GM19023 (cell line): ENCODE measurements at regions not wholly inside any gene's neighbourhood (a gene's known extent, or its start where the extent isn't known, plus 50 kb on each side); places are given as distances from the start of the nearest gene placed in this dataset.
"Not testable (repeated sequence)": the region's sequence is repeated elsewhere in the genome, so short reads cannot be mapped to it uniquely, and the experiment has no call there.

Experiments
- ATAC-seq: cut with Tn5 transposase; IDR thresholded peaks from one replicate; pipeline ENCODE4 v1.9.1; 2021; ENCODE audit warnings: mild to moderate bottlenecking, moderate library complexity; ENCODE audit not compliant: unreplicated experiment

- ATAC-seq: not testable (repeated sequence)
Measured at GRCh38 chr6:86478316-86478715, 459.0 kb upstream of the HTR1E start.

DNA sequence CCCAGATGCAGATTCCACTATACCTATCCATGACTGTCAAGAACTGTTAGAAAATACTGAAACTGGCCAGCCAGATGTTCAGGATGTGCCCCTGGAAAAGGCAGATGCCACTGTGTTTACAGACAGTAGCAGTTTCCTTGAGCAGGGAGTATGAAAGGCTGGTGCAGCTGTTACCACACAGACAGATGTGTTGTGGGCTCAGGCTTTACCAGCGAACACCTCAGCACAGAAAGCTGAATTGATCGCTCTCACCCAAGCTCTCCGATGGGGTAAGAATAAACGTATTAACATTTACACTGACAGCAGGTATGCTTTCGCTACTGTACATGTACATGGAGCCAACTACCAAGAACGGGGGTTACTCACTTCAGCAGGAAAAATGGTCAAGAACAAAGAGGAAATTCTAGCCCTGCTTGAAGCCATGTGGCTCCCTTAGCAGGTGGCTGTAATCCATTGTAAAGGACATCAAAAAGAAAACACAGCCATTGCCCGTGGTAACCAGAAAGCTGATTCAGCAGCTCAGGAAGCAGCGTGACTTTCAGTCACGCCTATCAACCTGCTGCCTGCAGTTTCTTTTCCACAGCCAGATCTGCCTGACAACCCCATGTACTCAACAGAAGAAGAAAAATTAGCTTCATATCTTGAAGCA, 459.7 kb upstream of the HTR1E start:
- no peak for ATAC-seq

DNA sequence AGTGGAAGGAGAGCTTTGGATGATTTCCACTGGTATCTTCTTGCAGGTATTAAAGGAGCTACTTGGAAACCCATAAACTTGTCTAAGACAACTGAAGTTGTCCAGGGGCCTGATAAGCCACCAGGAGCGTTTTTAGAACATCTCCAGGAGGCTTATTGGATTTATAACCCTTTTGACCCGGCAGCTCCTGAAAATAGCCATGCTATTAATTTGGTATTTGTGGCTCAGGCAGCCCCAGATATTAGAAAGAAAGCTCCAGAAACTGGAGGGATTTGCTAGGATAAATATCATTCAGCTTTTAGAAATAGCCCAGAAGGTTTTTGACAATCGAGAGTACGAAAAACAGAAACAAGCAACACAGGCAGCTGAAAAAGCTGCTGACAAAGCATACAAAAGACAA, 461.0 kb upstream of the HTR1E start:
- no peak for ATAC-seq

GRCh38 chr6:86474081-86474480, 463.2 kb upstream of the HTR1E start:
- no peak for ATAC-seq

DNA sequence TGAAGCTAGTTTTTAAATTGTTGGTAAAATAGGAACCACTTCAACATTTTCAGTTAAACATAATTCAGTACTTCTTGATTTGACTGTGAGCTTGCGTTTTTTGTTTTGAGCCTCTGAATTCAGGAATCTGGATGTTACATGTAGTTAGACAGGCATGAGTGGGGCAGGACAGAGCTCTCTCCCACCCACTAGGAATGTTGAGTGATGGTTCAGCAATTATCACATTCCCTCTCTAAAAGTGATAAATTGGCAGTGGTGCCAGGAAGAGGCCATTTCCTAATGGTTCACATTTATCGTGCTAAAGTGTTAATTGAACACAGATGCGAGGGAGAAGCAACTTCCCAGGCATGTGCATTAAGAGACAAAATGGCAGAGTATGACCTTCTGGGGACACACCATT, 465.5 kb upstream of the HTR1E start:
- ATAC-seq: no peak

- no peak for ATAC-seq
Measured at GRCh38 chr6:86459978-86460377, 477.4 kb upstream of the HTR1E start.

DNA sequence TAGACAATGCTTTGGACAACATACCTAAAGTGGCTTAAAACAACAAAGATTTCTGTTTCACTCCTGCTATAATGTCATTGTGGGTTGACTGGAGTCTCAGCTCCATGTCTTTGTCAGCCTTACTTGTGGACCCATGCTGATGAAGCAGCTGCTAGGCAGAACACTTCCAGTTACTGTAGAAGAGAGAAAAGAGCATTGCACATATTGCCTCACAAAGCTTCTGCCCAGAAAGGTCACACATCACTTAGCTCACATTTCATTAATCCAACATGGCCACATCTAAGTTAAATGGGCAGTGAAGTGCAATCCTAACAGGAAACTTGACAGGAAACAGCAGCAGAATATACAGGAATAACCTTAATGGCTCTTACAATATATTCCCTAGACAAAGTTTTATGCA, 480.5 kb upstream of the HTR1E start:
- no peak for ATAC-seq

- no peak for ATAC-seq
Measured at GRCh38 chr6:86453232-86453631, 484.1 kb upstream of the HTR1E start.

GRCh38 chr6:86448398-86448797, 488.9 kb upstream of the HTR1E start:
- ATAC-seq: no peak

DNA sequence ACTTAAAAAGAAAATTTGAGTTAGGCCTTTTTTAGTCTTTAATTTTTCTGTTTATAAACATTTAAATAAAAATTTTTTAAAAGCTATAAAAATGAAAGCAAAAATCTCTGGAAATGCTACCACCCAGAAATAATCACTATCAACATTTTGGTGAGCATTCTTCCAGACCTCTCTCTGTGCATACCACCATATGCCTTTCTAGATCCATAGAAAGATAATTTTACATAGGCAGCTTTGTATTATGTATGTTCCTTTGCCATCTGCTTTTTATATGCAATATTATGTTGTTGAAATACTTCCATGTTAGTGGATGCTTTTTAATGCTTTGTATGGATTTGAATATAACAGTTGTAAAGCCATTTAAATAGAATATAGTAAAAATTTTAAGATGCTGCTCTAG, 496.7 kb upstream of the HTR1E start:
- no peak for ATAC-seq

DNA sequence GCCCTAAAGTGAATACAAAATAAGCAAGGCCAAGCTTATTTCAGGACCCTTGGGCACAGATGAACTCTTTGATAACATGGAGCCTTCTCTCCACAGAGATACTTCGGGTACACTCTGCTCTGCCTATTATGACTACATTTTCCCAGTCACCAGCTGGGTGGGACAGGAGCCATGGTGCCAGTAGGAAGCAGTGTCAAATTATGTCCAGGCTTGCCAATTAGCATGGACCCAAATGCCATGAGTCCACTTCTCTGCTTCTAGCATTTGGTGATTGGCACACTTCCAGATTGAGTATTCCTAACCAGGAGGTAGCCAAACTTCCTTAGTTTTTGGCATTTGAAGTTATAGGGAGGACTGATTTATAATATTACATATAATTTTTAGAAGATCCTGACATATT, 513.8 kb upstream of the HTR1E start:
- no peak for ATAC-seq

DNA sequence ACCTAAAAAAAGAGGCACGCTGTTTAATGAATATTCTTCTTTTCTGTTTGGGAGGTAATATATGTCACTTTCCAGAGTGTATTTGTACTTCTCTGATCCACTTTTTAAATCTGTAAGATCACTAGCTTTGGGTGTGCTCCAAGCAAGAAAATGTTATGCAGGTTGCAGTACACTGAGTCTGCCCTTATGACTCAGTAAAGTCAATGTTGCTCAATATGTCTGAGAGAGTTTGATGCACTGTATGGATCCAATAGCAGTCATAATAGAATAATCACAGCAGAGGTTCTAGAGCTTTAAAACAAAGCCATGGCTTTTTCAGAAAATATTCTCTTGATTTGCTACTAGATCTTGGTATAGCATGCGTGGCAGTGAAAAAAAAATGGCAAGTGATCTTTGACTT, 525.3 kb upstream of the HTR1E start:
- no peak for ATAC-seq

DNA sequence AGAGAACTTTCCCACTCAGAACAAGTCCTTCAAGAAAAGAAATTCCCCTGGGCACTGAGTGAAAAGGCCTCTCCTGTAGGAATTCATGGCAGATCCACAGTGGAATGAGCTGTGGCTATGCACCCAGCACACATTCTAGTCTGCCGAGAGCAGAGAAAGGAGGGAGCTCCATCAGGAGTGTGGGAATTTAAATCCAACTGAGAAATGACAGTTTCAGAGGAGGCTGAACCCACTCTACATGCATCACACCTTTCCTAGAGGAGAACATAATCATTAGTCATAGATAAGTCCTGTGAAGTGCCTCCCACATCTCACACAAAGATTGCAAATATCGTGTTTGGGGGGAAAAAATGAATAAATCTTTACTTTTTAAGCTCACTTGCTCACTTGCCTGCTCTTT, 530.2 kb upstream of the HTR1E start:
- no peak for ATAC-seq

- not testable (repeated sequence) for ATAC-seq
Measured at GRCh38 chr6:86392850-86393249, 544.5 kb upstream of the HTR1E start.

DNA sequence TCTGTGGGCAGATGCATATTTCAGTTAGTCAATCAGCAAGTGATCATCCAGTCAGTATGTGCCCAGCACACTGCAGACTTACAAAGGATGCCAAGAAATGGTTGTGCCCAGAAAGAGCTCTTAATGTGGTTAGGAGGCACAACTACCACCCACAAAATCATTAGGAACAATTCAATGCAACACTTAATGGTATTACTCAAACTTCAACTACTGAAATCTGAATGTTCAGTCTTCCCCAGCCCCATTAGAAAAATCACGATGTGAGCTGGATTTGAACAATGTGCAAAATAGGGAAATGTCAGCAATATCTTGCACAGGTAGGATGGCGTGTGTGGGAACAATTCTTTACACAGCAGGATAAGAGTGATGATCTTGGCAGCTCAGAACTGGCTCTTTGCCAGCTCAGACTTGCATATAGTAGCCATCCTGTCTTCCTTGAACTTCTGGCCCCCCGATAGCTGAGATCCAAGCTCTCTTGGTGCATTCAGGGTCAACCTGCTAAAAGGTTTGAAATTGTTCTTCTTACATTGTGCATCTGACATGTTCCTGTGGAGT, 556.7 kb upstream of the HTR1E start:
- no peak for ATAC-seq

DNA sequence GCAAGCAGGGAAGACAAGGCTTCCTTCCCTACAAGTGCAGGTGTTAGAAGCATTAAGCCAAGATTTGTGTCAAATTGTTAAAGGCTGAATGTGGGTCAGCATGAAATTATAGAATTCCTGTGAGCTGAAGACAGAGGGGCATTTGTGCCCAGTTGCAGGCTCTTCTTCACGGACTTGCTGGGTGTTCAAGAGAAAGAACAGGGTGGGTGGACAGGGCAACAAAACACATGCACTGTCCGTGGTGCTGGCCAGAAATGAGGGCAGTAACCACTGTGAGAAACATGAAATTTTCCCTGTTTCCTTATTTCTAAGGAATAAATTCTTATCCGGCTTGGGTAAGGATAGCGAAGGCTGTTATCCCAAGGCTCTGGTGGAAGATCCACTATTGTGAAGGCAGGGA, 579.5 kb upstream of the HTR1E start:
- no peak for ATAC-seq

DNA sequence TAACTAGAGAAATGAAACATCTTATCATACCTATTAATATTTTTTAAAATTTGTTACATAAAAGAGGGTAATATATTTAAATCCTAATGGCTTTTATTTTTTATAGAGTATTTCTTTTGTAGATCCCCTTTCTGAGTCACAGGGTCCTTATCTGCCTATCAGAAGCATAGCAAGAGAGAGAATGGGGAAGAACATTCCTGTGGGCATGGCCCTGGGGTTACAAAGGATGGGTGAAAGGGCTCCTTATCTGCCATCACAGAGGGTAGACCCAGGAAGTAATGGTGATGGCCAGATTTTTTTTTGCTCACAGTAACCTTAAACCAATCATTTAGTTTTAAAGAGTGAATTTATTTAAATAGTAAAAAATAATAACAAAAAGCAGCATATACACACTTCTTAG, 582.1 kb upstream of the HTR1E start:
- ATAC-seq: no peak

DNA sequence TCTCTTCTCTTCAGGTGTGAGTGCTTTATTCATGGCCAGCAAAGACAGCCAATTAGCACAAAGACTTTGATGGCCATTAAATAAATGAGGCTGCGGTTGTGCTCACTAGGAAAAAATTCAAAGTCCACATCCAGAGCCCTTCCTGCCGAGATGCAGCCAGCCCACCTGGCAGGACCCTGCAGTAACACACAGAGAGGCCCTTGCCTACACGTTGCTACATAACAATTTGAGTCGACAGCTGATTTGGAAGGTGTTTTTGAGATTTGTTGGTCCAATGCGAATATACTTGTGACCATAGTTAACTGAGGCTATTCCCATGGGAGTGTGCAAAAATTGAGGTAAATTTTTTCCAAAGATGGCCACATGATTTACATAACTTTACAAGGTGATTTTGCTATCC, 605.4 kb upstream of the HTR1E start:
- no peak for ATAC-seq

DNA sequence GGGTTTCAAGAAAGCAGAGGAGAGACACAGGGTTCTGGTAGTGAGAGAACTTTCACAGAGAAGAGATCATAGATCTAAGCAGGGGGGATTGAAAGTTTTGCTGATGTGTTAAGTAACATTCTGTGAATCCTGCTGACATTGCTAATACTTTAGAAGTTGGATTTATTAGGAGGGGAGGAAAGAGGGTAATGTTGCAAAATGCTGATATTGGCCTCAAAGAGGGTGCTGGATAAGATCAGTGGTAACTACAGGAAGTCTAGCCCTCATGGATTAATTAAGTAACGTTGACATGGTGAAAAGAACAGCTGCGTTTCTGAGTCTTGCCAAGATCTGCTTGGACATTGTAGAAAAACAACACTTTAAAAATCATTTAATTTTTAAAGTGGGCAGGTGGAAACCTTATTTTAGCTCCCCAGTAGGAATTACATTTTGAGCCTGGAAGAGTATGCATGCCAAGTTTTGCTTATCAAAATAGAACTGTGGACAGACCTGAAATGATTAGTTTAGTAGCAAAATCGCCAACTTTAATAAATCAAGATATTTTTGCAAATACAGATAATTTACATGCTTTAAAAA, 606.0 kb upstream of the HTR1E start:
- no peak for ATAC-seq

- no peak for ATAC-seq
Measured at GRCh38 chr6:86306210-86306609, 631.1 kb upstream of the HTR1E start.

GRCh38 chr6:86285876-86286275, 643.2 kb upstream of the SYNCRIP start:
- no peak for ATAC-seq

DNA sequence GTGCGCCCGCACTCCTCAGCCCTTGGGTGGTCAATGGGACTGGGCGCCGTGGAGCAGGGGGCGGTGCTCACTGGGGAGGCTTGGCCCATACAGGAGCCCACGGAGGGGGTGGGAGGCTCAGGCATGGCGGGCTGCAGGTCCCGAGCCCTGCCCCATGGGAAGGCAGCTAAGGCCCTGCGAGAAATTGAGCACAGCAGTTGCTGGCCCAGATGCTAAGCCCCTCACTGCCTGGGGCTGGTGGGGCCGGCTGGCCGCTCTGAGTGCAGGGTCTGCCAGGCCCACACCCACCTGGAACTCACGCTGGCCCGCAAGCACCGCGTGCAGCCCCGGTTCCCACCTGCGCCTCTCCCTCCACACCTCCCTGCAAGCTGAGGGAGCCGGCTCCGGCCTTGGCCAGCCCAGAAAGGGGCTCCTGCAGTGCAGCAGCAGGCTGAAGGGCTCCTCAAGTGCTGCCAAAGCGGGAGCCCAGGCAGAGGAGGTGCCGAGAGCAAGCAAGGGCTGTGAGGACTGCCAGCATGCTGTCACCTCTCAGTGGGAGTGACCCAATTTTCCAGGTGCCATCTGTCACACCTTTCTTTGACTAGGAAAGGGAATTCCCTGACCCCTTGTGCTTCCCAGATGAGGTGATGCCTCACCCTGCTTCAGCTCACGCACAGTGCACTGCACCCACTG, 642.3 kb upstream of the SYNCRIP start:
- not testable (repeated sequence) for ATAC-seq
